Left lobe of liver (tissue), 2 donors: ENCODE measurements at regions not wholly inside any gene's neighbourhood (a gene's known extent, or its start where the extent isn't known, plus 50 kb on each side); places are given as distances from the start of the nearest gene placed in this dataset.
"Not testable (repeated sequence)": the region's sequence is repeated elsewhere in the genome, so short reads cannot be mapped to it uniquely, and the experiment has no call there.

ENCODE experiments used
- ATAC-seq: fragments of 200-7000 bp; cut with Tn5 transposase; one replicate; pipeline ENCODE4 v1.9.1; 2020; ENCODE audit warnings: mild to moderate bottlenecking, moderate library complexity
- DNase-seq: peaks from one replicate; pipeline ENCODE4 v3.0.0-alpha.2; 2020; ENCODE audit warnings: low spot score
- donor health status: DM: no; HTN: no; CAD: no; lungs with moderate emphysema.
- donor health status: DM: no; HTN: yes; CAD: no.

- ATAC-seq = no peak
- DNase-seq = no peak
Measured at GRCh38 chrX:18010253-18010652, 149.2 kb upstream of the RAI2 start.

- no peak for ATAC-seq
Measured at GRCh38 chrX:18003876-18004275, 142.8 kb upstream of the RAI2 start.

GRCh38 chrX:18002791-18003190, 141.7 kb upstream of the RAI2 start:
- no peak for DNase-seq
- no peak for ATAC-seq

More at GRCh38 chrX:18003876-18004275, 142.8 kb upstream of the RAI2 start:
- no peak for DNase-seq

GRCh38 chrX:17994429-17994828, 133.3 kb upstream of the RAI2 start:
- ATAC-seq (no peak), DNase-seq (no peak)

- DNase-seq = no peak
- no peak for ATAC-seq
Measured at GRCh38 chrX:17993062-17993461, 132.0 kb upstream of the RAI2 start.

- DNase-seq (peak; percentile 53), ATAC-seq (peak; percentile 98)
Measured at GRCh38 chrX:17990532-17990931, 129.4 kb upstream of the RAI2 start.

GRCh38 chrX:17987783-17988182, 126.7 kb upstream of the RAI2 start:
- DNase-seq (no peak), ATAC-seq (no peak)

GRCh38 chrX:17986977-17987376, 125.9 kb upstream of the RAI2 start:
- ATAC-seq (no peak), DNase-seq (no peak)

- no peak for ATAC-seq
- DNase-seq = no peak
Measured at GRCh38 chrX:17986440-17986839, 125.3 kb upstream of the RAI2 start.

- ATAC-seq (no peak), DNase-seq (no peak)
Measured at GRCh38 chrX:17984415-17984814, 123.3 kb upstream of the RAI2 start.

GRCh38 chrX:17983389-17983788, 122.3 kb upstream of the RAI2 start:
- DNase-seq (no peak), ATAC-seq (no peak)

GRCh38 chrX:17977696-17978095, 116.6 kb upstream of the RAI2 start:
- DNase-seq (no peak), ATAC-seq (no peak)

- no peak for ATAC-seq
Measured at GRCh38 chrX:17976955-17977354, 115.9 kb upstream of the RAI2 start.

GRCh38 chrX:17975349-17975748, 114.3 kb upstream of the RAI2 start:
- DNase-seq, ATAC-seq: not testable (repeated sequence)

More at GRCh38 chrX:17976955-17977354, 115.9 kb upstream of the RAI2 start:
- DNase-seq = no peak

GRCh38 chrX:17968367-17968766, 107.3 kb upstream of the RAI2 start:
- DNase-seq (no peak), ATAC-seq (no peak)

- ATAC-seq = peak; percentile 92
- peak; percentile 64 for DNase-seq
Measured at GRCh38 chrX:17967888-17968287, 106.8 kb upstream of the RAI2 start.

GRCh38 chrX:17964871-17965270, 103.8 kb upstream of the RAI2 start:
- ATAC-seq (peak; percentile 49), DNase-seq (no peak)

GRCh38 chrX:17960891-17961290, 99.8 kb upstream of the RAI2 start:
- DNase-seq (no peak), ATAC-seq (no peak)

- DNase-seq (no peak), ATAC-seq (peak; percentile 69)
Measured at GRCh38 chrX:17944833-17945497, 83.9 kb upstream of the RAI2 start.

- not testable (repeated sequence) for DNase-seq, ATAC-seq
Measured at GRCh38 chrX:17941171-17941570, 80.1 kb upstream of the RAI2 start.

GRCh38 chrX:17939724-17940123, 78.6 kb upstream of the RAI2 start:
- ATAC-seq (no peak), DNase-seq (no peak)

- ATAC-seq (no peak), DNase-seq (no peak)
Measured at GRCh38 chrX:17933856-17934255, 72.8 kb upstream of the RAI2 start.

- DNase-seq (no peak), ATAC-seq (no peak)
Measured at GRCh38 chrX:17932781-17933180, 71.7 kb upstream of the RAI2 start.
